A549 (cell line): ENCODE measurements at regions not wholly inside any gene's neighbourhood (a gene's known extent, or its start where the extent isn't known, plus 50 kb on each side); places are given as distances from the start of the nearest gene placed in this dataset.

Experiments used
- ATAC-seq, 2 experiments: fragments of 200-7000 bp in 1 of 2; fragments of >200 bp in 1 of 2; cut with Nextera tagmentation in 1 of 2; cut with Tn5 transposase in 1 of 2; 3 replicates each; pipeline versions ENCODE4 v1.8.0 to v1.9.1; 2018 to 2020; ENCODE audit warnings: mild to moderate bottlenecking in 1 of 2, moderate library complexity in 1 of 2
- CTCF ChIA-PET: fragments of 300-600 bp; sonication (Branson Sonifier 250); formaldehyde crosslinking; extraction: SDS; loops from one replicate; lab custom pipeline; 2021; ENCODE audit warnings: antibody characterized with exemption, inconsistent platforms; lab: Yijun Ruan, JAX
- POLR2A ChIA-PET: fragments of 350-600 bp; formaldehyde crosslinking; extraction: SDS; loops from one replicate; lab custom pipeline; 2021; ENCODE audit warnings: antibody characterized with exemption, inconsistent platforms; lab: Yijun Ruan, JAX
- DNase-seq, 2 experiments: peaks; one replicate each; pipeline versions ENCODE4 v3.0.0 to v3.0.0-alpha.2; 2011 to 2016; ENCODE audit warnings: low read depth in 1 of 2, low spot score in 1 of 2
- FAIRE-seq: peaks from 2 replicates; lab custom pipeline; 2011; peaks lifted over from hg19 to GRCh38; lab: Jason Lieb, UNC
- H3K27ac ChIP-seq, 2 experiments: fragments of >200 bp; sonication (Bioruptor Twin); formaldehyde crosslinking; 3 replicates each; pipeline ENCODE4 v1.5.1; 2016 to 2017
- H3K4me1 ChIP-seq: fragments of >200 bp; sonication (Bioruptor Twin); formaldehyde crosslinking; 3 replicates; pipeline ENCODE4 v1.6.1; 2016
- H3K4me2 ChIP-seq: fragments of >200 bp; sonication (Bioruptor Twin); formaldehyde crosslinking; 3 replicates; pipeline ENCODE4 v1.6.1; 2016
- H3K4me3 ChIP-seq: fragments of >200 bp; sonication (Bioruptor Twin); formaldehyde crosslinking; 3 replicates; pipeline ENCODE4 v1.5.1; 2016
- H3K9me3 ChIP-seq: fragments of >200 bp; sonication (Bioruptor Twin); formaldehyde crosslinking; 3 replicates; pipeline ENCODE4 v1.6.1; 2016
- BCL3 ChIP-seq: fragments of >200 bp; sonication (Bioruptor Twin); formaldehyde crosslinking; IDR thresholded peaks from 3 replicates; pipeline ENCODE4 v1.6.1; 2016
- BHLHE40 ChIP-seq: IDR thresholded peaks from 2 replicates; pipeline ENCODE4 v1.6.1; 2012; ENCODE audit warnings: low read depth, low read length, inconsistent platforms
- EHMT2 ChIP-seq: fragments of 200-600 bp; sonication (generic); IDR thresholded peaks from 2 replicates; pipeline ENCODE4 v1.6.1; 2016; ENCODE audit warnings: antibody characterized with exemption, low read depth, mild to moderate bottlenecking, moderate library complexity
- ELK1 ChIP-seq: fragments of 150-350 bp; IDR thresholded peaks from 2 replicates; pipeline ENCODE4 v1.6.1; 2014; ENCODE audit warnings: low read depth, mild to moderate bottlenecking, low read length
- EP300 ChIP-seq, 2 experiments: fragments of >200 bp; sonication (Bioruptor Twin); formaldehyde crosslinking; IDR thresholded peaks; 2 replicates in 1 of 2; 3 replicates in 1 of 2; pipeline ENCODE4 v1.6.1; 2016 to 2017
- FOSB ChIP-seq: fragments of 250-450 bp; sonication (Bioruptor Pico); IDR thresholded peaks from 2 replicates; pipeline ENCODE4 v1.5.0; 2020; ENCODE audit warnings: mild to moderate bottlenecking, moderate library complexity
- HDAC2 ChIP-seq: fragments of 200-600 bp; sonication (generic); IDR thresholded peaks from 2 replicates; pipeline ENCODE4 v1.6.1; 2016
- HES2 ChIP-seq: fragments of >200 bp; sonication (Bioruptor Twin); formaldehyde crosslinking; IDR thresholded peaks from 2 replicates; pipeline ENCODE4 v1.6.1; 2016
- HOXB13 ChIP-seq: fragments of 250-450 bp; sonication (Bioruptor Pico); IDR thresholded peaks from 2 replicates; pipeline ENCODE4 v1.5.0; 2020; ENCODE audit warnings: low read depth, mild to moderate bottlenecking, moderate library complexity
- HOXB5 ChIP-seq: fragments of 250-450 bp; sonication (Bioruptor Pico); IDR thresholded peaks from 2 replicates; pipeline ENCODE4 v1.5.0; 2020; ENCODE audit warnings: mild to moderate bottlenecking, moderate library complexity
- JUN ChIP-seq, 2 experiments: fragments of >200 bp; sonication (Bioruptor Twin); formaldehyde crosslinking; IDR thresholded peaks; 2 replicates in 1 of 2; 3 replicates in 1 of 2; pipeline ENCODE4 v1.6.1; 2016 to 2017
- KDM5A ChIP-seq: fragments of 200-600 bp; sonication (generic); IDR thresholded peaks from 2 replicates; pipeline ENCODE4 v1.6.1; 2016; ENCODE audit warnings: antibody characterized with exemption, mild to moderate bottlenecking
- MAZ ChIP-seq: fragments of 150-350 bp; IDR thresholded peaks from 2 replicates; pipeline ENCODE4 v1.6.1; 2014; ENCODE audit warnings: antibody characterized with exemption, low read depth, low read length, borderline replicate concordance
- POLR2AphosphoS2 ChIP-seq: conservative IDR thresholded peaks from 2 replicates; pipeline ENCODE4 v1.6.1; 2012; ENCODE audit warnings: low read length, improper control_type of control experiment, inconsistent platforms
- RARB ChIP-seq: fragments of 250-450 bp; sonication (Bioruptor Pico); IDR thresholded peaks from 2 replicates; pipeline ENCODE4 v1.8.0; 2021; ENCODE audit warnings: mild to moderate bottlenecking, moderate library complexity
- RFX5 ChIP-seq: fragments of 450-650 bp; IDR thresholded peaks from 2 replicates; pipeline ENCODE4 v1.7.1; 2014; ENCODE audit warnings: antibody characterized with exemption, mild to moderate bottlenecking, moderate library complexity
- SREBF2 ChIP-seq: fragments of 450-650 bp; IDR thresholded peaks from 2 replicates; pipeline ENCODE4 v1.6.1; 2014; ENCODE audit warnings: mild to moderate bottlenecking, moderate library complexity
- TFCP2L1 ChIP-seq: fragments of 250-450 bp; sonication (Bioruptor Pico); IDR thresholded peaks from 2 replicates; pipeline ENCODE4 v1.5.0; 2021; ENCODE audit warnings: mild to moderate bottlenecking
- ZSCAN20 ChIP-seq: fragments of 250-450 bp; sonication (Bioruptor Pico); IDR thresholded peaks from 2 replicates; pipeline ENCODE4 v1.8.0; 2022; ENCODE audit warnings: mild to moderate bottlenecking, moderate library complexity
- WGBS: methylation state at CpG from one replicate; pipeline ENCODE4 v1.1.6; 2017; ENCODE audit errors: missing lambda C conversion rate; 5-methylcytosine and 5-hydroxymethylcytosine counted together

GRCh38 chr5:74497706-74498105 is 142.8 kb downstream of the ENC1 start:
- FAIRE-seq (no peak), ATAC-seq (no peak), DNase-seq (no peak)
- Histone ChIP-seq H3K4me3 (no peak overlapping the region), H3K4me1 (peaks cover 16% of the 10 kb centered on the region), H3K9me3 (no peaks in the 10 kb centered on the region), H3K27ac (no peak overlapping the region), H3K4me2 (no peak overlapping the region)
- ChIA-PET CTCF (no interaction called here), POLR2A (no interaction called here)
- TF ChIP-seq BCL3 = no peak
- no peak for TF ChIP-seq TFCP2L1 (CRISPR knock-in tag)
- no peak for TF ChIP-seq SREBF2
- TF ChIP-seq ZSCAN20 (CRISPR knock-in tag) = no peak
- TF ChIP-seq POLR2AphosphoS2 = no peak
- no peak for TF ChIP-seq RARB (CRISPR knock-in tag)
- no peak for TF ChIP-seq RFX5
- TF ChIP-seq MAZ = no peak
- no peak for TF ChIP-seq FOSB (CRISPR knock-in tag)
- TF ChIP-seq JUN (IDR thresholded peaks at IDR 0.05) = no peak
- TF ChIP-seq BHLHE40 = no peak
- TF ChIP-seq HOXB5 = no peak
- TF ChIP-seq ELK1 = no peak
- TF ChIP-seq HOXB13 (CRISPR knock-in tag) = no peak
- WGBS = 90% methylated on average over 4 of the region's 4 CpGs

- ChIA-PET POLR2A (interaction anchor here (0.8 kb wide), 1 partner anchor 177 kb away, joined by 3 read pairs; no protein-coding TSS in a partner anchor), CTCF (interaction anchor here (1.0 to 1.6 kb wide), 2 partner anchors 13 kb away, joined by 3 to 6 read pairs; no protein-coding TSS in a partner anchor)
- TF ChIP-seq KDM5A = no peak
- TF ChIP-seq HES2 = no peak
- TF ChIP-seq HDAC2 = no peak
- H3K9me3 ChIP-seq = no peaks in the 10 kb centered on the region
- H3K27ac ChIP-seq = no peak overlapping the region
- no peak overlapping the region for H3K4me2 ChIP-seq
- no peaks in the 10 kb centered on the region for H3K4me1 ChIP-seq
- no peak for DNase-seq
- FAIRE-seq = no peak
- ATAC-seq = no peak
- H3K4me3 ChIP-seq = no peak overlapping the region
Observed at GRCh38 chr5:74493411-74493810, 147.1 kb downstream of the ENC1 start.

- no peak for FAIRE-seq
- CTCF ChIA-PET = no interaction called here
Observed at GRCh38 chr5:74492230-74492629, 148.3 kb downstream of the ENC1 start.

More at GRCh38 chr5:74492230-74492629, 148.3 kb downstream of the ENC1 start:
- no peaks in the 10 kb centered on the region for H3K4me1 ChIP-seq
- ATAC-seq = no peak
- H3K4me3 ChIP-seq = no peak overlapping the region
- no peak for DNase-seq
- H3K4me2 ChIP-seq = no peak overlapping the region
- no peaks in the 10 kb centered on the region for H3K9me3 ChIP-seq
- TF ChIP-seq EP300 (IDR thresholded peaks at IDR 0.05) (no peak), EHMT2 (no peak), ELK1 (no peak)
- 11% methylated on average over 2 of the region's 2 CpGs for WGBS
- no peak overlapping the region for H3K27ac ChIP-seq
- POLR2A ChIA-PET = no interaction called here
